MM.1S (cell line): ENCODE measurements at regions not wholly inside any gene's neighbourhood (a gene's known extent, or its start where the extent isn't known, plus 50 kb on each side); places are given as distances from the start of the nearest gene placed in this dataset.

ENCODE experiments used
- DNase-seq: peaks from one replicate; pipeline ENCODE4 v3.0.0-alpha.2; 2015
- H2AFZ ChIP-seq: fragments of 300-600 bp; sonication (generic); 2 replicates; pipeline ENCODE4 v1.6.0; 2016; ENCODE audit warnings: antibody characterized with exemption, low read length
- H3F3A ChIP-seq: fragments of 300-600 bp; sonication (generic); 2 replicates; pipeline ENCODE4 v1.6.1; 2016; ENCODE audit warnings: mild to moderate bottlenecking, antibody characterized with exemption, low read length, moderate library complexity, mixed read lengths; ENCODE audit not compliant: insufficient read depth
- H3K27ac ChIP-seq: fragments of 300-600 bp; sonication (generic); 2 replicates; pipeline ENCODE4 v1.5.1; 2016; ENCODE audit warnings: mild to moderate bottlenecking, low read length
- H3K27me3 ChIP-seq: fragments of 300-600 bp; sonication (generic); replicated peaks from 2 replicates; pipeline ENCODE4 v1.6.0; 2016; ENCODE audit warnings: low read length; ENCODE audit not compliant: insufficient read depth
- H3K36me3 ChIP-seq: fragments of 300-600 bp; sonication (generic); replicated peaks from 2 replicates; pipeline ENCODE4 v1.6.1; 2016; ENCODE audit warnings: mild to moderate bottlenecking, low read length, mixed read lengths; ENCODE audit not compliant: insufficient read depth
- H3K4me1 ChIP-seq: fragments of 300-600 bp; sonication (generic); 2 replicates; pipeline ENCODE4 v1.6.1; 2016; ENCODE audit warnings: low read length, mixed read lengths
- H3K4me2 ChIP-seq: fragments of 300-600 bp; sonication (generic); 2 replicates; pipeline ENCODE4 v1.6.0; 2016; ENCODE audit warnings: low read depth, low read length
- H3K4me3 ChIP-seq: fragments of 300-600 bp; sonication (generic); 2 replicates; pipeline ENCODE4 v1.5.1; 2016; ENCODE audit warnings: low read length, mixed read lengths
- H3K79me2 ChIP-seq: fragments of 300-600 bp; sonication (generic); 2 replicates; pipeline ENCODE4 v1.6.1; 2016; ENCODE audit warnings: mixed run types, low read length, mixed read lengths
- H3K9ac ChIP-seq: fragments of 300-600 bp; sonication (generic); 2 replicates; pipeline ENCODE4 v1.6.1; 2016; ENCODE audit warnings: low read length, mixed read lengths
- H3K9me2 ChIP-seq: fragments of 300-600 bp; sonication (generic); replicated peaks from 2 replicates; pipeline ENCODE4 v1.6.1; 2016; ENCODE audit warnings: mild to moderate bottlenecking, low read length, mixed read lengths; ENCODE audit not compliant: insufficient read depth
- H3K9me3 ChIP-seq: fragments of 300-600 bp; sonication (generic); replicated peaks from 2 replicates; pipeline ENCODE4 v1.6.1; 2016; ENCODE audit warnings: mild to moderate bottlenecking, low read length, mixed read lengths; ENCODE audit not compliant: insufficient read depth
- H4K20me1 ChIP-seq: fragments of 300-600 bp; sonication (generic); 2 replicates; pipeline ENCODE4 v1.6.1; 2016; ENCODE audit warnings: mild to moderate bottlenecking, low read length, moderate library complexity, mixed read lengths; ENCODE audit not compliant: insufficient read depth
- EZH2 ChIP-seq: fragments of 300-600 bp; sonication (generic); optimal IDR thresholded peaks from 2 replicates; pipeline ENCODE3; 2017; ENCODE audit warnings: low read depth, mild to moderate bottlenecking, antibody characterized with exemption, low read length, mixed read lengths
- EZH2phosphoT487 ChIP-seq: fragments of 300-600 bp; sonication (generic); IDR thresholded peaks from 2 replicates; pipeline ENCODE4 v1.6.1; 2018; ENCODE audit warnings: antibody characterized with exemption, low read length
- TF ChIP-seq, protein P1 (sequence below): fragments of 300-600 bp; sonication (generic); IDR thresholded peaks from 2 replicates; pipeline ENCODE4 v1.5.1; 2016; ENCODE audit warnings: antibody characterized with exemption, low read length, mixed read lengths

DNA sequence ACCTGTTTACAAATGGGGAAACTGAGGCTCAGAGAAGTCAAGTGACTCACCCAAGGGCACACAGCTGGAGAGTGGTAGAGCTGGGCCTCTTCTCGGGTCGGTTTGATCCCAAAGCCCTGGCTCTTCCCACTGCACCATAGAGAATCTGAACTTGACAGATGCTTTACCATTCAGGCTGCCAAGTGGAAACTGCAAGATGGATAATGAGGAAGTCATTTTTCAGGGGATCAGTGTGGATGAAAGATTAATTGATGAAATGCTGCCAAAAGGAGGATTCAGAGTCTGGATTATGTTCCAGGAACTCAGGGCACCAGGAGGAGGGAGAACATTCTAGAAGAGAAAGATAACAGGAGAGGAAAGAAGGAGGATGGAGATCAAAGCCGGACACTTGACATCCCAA is 185.9 kb upstream of the ZBED5 start:
- no peak overlapping the region for H3K27ac ChIP-seq
- H3K9me2 ChIP-seq = no peaks in the 10 kb centered on the region
- no peaks in the 10 kb centered on the region for H3K36me3 ChIP-seq
- H4K20me1 ChIP-seq = no peaks in the 10 kb centered on the region
- no peaks in the 10 kb centered on the region for H3K4me1 ChIP-seq
- H2AFZ ChIP-seq = no peak overlapping the region
- TF ChIP-seq, protein P1, sequence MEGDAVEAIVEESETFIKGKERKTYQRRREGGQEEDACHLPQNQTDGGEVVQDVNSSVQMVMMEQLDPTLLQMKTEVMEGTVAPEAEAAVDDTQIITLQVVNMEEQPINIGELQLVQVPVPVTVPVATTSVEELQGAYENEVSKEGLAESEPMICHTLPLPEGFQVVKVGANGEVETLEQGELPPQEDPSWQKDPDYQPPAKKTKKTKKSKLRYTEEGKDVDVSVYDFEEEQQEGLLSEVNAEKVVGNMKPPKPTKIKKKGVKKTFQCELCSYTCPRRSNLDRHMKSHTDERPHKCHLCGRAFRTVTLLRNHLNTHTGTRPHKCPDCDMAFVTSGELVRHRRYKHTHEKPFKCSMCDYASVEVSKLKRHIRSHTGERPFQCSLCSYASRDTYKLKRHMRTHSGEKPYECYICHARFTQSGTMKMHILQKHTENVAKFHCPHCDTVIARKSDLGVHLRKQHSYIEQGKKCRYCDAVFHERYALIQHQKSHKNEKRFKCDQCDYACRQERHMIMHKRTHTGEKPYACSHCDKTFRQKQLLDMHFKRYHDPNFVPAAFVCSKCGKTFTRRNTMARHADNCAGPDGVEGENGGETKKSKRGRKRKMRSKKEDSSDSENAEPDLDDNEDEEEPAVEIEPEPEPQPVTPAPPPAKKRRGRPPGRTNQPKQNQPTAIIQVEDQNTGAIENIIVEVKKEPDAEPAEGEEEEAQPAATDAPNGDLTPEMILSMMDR = no peak
- TF ChIP-seq EZH2phosphoT487 (no peak), EZH2 (no peak)
- no peaks in the 10 kb centered on the region for H3K9me3 ChIP-seq
- no peak for DNase-seq
- no peaks in the 10 kb centered on the region for H3K27me3 ChIP-seq
- H3K9ac ChIP-seq = no peak overlapping the region
- H3K79me2 ChIP-seq = no peaks in the 10 kb centered on the region
- H3K4me3 ChIP-seq = no peak overlapping the region
- no peak overlapping the region for H3K4me2 ChIP-seq
- H3F3A ChIP-seq = no peaks in the 10 kb centered on the region

DNA sequence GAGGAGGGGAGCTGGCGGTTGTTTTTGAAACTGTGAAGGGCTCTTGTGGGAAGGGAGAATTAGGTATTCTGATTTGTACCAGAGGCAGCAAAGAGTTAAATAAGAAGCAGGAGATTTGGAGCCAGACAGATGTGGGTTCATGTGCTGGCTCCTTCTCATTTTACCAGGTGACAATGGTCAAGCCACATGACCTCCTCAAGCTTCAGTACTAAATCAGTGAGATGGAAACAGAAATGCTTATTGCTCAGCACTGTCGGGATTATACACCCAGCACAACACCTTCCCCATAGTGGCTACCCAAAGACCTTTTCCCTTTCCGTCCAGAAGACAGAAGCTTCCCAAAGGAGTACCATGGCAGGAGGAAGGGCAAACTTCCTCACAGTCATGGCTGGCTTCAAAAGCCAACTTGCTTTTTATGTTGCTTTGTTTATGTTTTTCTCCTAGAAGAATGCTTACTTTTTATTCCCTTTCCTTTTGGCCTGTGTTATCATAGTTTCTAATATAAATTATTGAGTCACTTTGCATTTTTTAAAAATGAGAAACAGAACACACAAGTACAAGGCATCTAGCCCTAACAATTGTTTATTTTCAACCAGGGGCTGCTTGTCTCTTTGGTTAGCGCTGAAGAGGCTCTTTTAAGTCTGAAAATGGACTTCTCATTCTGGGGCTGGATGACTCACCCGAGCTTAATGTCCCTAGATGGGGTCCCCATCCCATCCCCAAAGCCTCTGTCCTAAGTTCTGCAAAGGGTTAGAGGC is 181.5 kb upstream of the ZBED5 start:
- Histone ChIP-seq H3K79me2 (no peaks in the 10 kb centered on the region), H3K27me3 (no peaks in the 10 kb centered on the region), H3K9me3 (no peaks in the 10 kb centered on the region), H2AFZ (no peak overlapping the region), H3K4me1 (no peaks in the 10 kb centered on the region), H3K27ac (no peak overlapping the region), H4K20me1 (no peaks in the 10 kb centered on the region), H3K9ac (no peak overlapping the region), H3K4me3 (no peak overlapping the region), H3F3A (no peaks in the 10 kb centered on the region), H3K4me2 (no peak overlapping the region), H3K9me2 (no peaks in the 10 kb centered on the region), H3K36me3 (no peaks in the 10 kb centered on the region)
- TF ChIP-seq, protein P1 = no peak
- no peak for TF ChIP-seq EZH2phosphoT487
- no peak for TF ChIP-seq EZH2
- no peak for DNase-seq

DNA sequence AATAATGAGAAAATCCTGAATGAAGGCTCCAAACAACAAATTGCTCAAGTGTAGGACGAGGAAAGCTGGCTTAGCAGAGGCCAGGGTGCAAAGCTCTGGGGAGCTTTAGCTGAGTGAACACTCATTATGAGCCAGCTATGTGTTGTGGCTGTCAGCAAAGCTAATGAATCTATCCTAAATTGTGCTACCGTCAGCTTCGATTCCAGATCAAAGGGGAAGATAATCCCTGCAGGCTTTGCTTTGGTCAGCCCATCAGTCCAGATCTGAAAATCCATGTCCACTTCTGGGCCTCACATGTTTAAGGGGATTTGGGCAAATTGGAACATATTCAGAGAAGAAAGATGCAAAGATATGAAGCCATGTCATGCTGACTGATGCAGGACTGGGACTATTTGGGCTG is 180.9 kb upstream of the ZBED5 start:
- H2AFZ ChIP-seq = no peak overlapping the region
- TF ChIP-seq EZH2 = no peak
- no peak for TF ChIP-seq EZH2phosphoT487
- TF ChIP-seq, protein P1 = no peak
- no peak overlapping the region for H3K4me2 ChIP-seq
- H3K27me3 ChIP-seq = no peaks in the 10 kb centered on the region
- no peaks in the 10 kb centered on the region for H4K20me1 ChIP-seq
- DNase-seq = no peak
- H3K4me1 ChIP-seq = no peaks in the 10 kb centered on the region
- no peaks in the 10 kb centered on the region for H3K79me2 ChIP-seq
- no peaks in the 10 kb centered on the region for H3K9me3 ChIP-seq
- no peak overlapping the region for H3K27ac ChIP-seq
- H3K9me2 ChIP-seq = no peaks in the 10 kb centered on the region
- no peaks in the 10 kb centered on the region for H3F3A ChIP-seq
- no peak overlapping the region for H3K9ac ChIP-seq
- no peaks in the 10 kb centered on the region for H3K36me3 ChIP-seq
- no peak overlapping the region for H3K4me3 ChIP-seq
